SK-N-SH (cell line): ENCODE measurements at regions not wholly inside any gene's neighbourhood (a gene's known extent, or its start where the extent isn't known, plus 50 kb on each side); places are given as distances from the start of the nearest gene placed in this dataset.

Experiments used
- CTCF ChIA-PET: fragments of 300-600, 350-600 bp; formaldehyde crosslinking; extraction: SDS; loops from one replicate; lab custom pipeline; 2021; lab: Yijun Ruan, JAX
- POLR2A ChIA-PET: fragments of 350-600 bp; sonication (Branson Sonifier 250); formaldehyde crosslinking; extraction: SDS; loops from one replicate; lab custom pipeline; 2020; ENCODE audit warnings: antibody characterized with exemption, inconsistent platforms; lab: Yijun Ruan, JAX
- DNase-seq: peaks from one replicate; pipeline ENCODE4 v3.0.0; 2012
- H2AFZ ChIP-seq: fragments of 200-600 bp; sonication (generic); 2 replicates; pipeline ENCODE4 v1.8.1; 2016; ENCODE audit warnings: antibody characterized with exemption, mild to moderate bottlenecking, low read depth
- H3F3A ChIP-seq: fragments of 200-600 bp; sonication (generic); replicated peaks from 2 replicates; pipeline ENCODE3; 2016; ENCODE audit warnings: antibody characterized with exemption, mild to moderate bottlenecking; ENCODE audit not compliant: insufficient read depth
- H3K27ac ChIP-seq, 2 experiments: fragments of 200-500 bp in 1 of 2; fragments of 200-600 bp in 1 of 2; sonication (Bioruptor generic) in 1 of 2; sonication (generic), shearing (Covaris generic) in 1 of 2; 2 replicates each; pipeline versions ENCODE4 v1.5.1 to v1.6.1; 2014 to 2016; ENCODE audit warnings: low read depth in 2 of 2, inconsistent platforms in 1 of 2, low read length in 1 of 2, mild to moderate bottlenecking in 1 of 2, mixed read lengths in 1 of 2
- H3K27me3 ChIP-seq: fragments of 200-600 bp; sonication (generic), shearing (Covaris generic); 2 replicates; pipeline ENCODE4 v1.6.1; 2016; ENCODE audit warnings: mixed run types; ENCODE audit not compliant: insufficient read depth
- H3K36me3 ChIP-seq, 2 experiments: fragments of 200-500 bp in 1 of 2; fragments of 200-600 bp in 1 of 2; sonication (Bioruptor generic) in 1 of 2; sonication (generic) in 1 of 2; replicated peaks in 1 of 2; 2 replicates each; pipeline versions ENCODE3 to v1.5.1; 2014 to 2016; ENCODE audit warnings: low read length in 1 of 2, mild to moderate bottlenecking in 1 of 2; ENCODE audit not compliant: insufficient read depth in 2 of 2, control insufficient read depth in 1 of 2
- H3K4me1 ChIP-seq, 2 experiments: fragments of 200-500 bp in 1 of 2; fragments of 200-600 bp in 1 of 2; sonication (Bioruptor generic) in 1 of 2; sonication (generic), shearing (Covaris generic) in 1 of 2; 2 replicates each; pipeline versions ENCODE4 v1.5.1 to v1.6.1; 2014 to 2016; ENCODE audit warnings: low read depth in 1 of 2, low read length in 1 of 2, mixed run types in 1 of 2; ENCODE audit not compliant: insufficient read depth in 2 of 2, control insufficient read depth in 1 of 2
- H3K4me2 ChIP-seq: fragments of 200-600 bp; sonication (generic), shearing (Covaris generic); 2 replicates; pipeline ENCODE4 v1.6.1; 2017; ENCODE audit warnings: mixed run types
- H3K4me3 ChIP-seq, 2 experiments: fragments of 200-500 bp in 1 of 2; fragments of 200-600 bp in 1 of 2; sonication (Bioruptor generic) in 1 of 2; sonication (generic), shearing (Covaris generic) in 1 of 2; 2 replicates each; pipeline versions ENCODE4 v1.5.1 to v1.8.1; 2014 to 2016; ENCODE audit warnings: low read depth in 2 of 2, inconsistent platforms in 1 of 2, low read length in 1 of 2, mild to moderate bottlenecking in 1 of 2, mixed read lengths in 1 of 2, moderate library complexity in 1 of 2
- H3K79me2 ChIP-seq: fragments of 200-600 bp; sonication (generic); 2 replicates; pipeline ENCODE4 v1.8.1; 2017; ENCODE audit warnings: mild to moderate bottlenecking; ENCODE audit not compliant: insufficient read depth
- H3K9ac ChIP-seq: fragments of 200-600 bp; sonication (generic); 2 replicates; pipeline ENCODE4 v1.6.1; 2017; ENCODE audit warnings: mixed run types
- H3K9me2 ChIP-seq: fragments of 200-600 bp; sonication (generic); 2 replicates; pipeline ENCODE4 v1.6.1; 2017; ENCODE audit warnings: mixed run types
- H3K9me3 ChIP-seq: fragments of 200-600 bp; sonication (generic); 2 replicates; pipeline ENCODE4 v1.6.1; 2017; ENCODE audit warnings: mixed run types, mild to moderate bottlenecking, moderate library complexity
- H4K20me1 ChIP-seq: fragments of 200-600 bp; sonication (generic); 2 replicates; pipeline ENCODE4 v1.6.1; 2017; ENCODE audit warnings: mild to moderate bottlenecking, mixed run types; ENCODE audit not compliant: insufficient read depth
- CTCF ChIP-seq: fragments of 200-600 bp; sonication (generic); IDR thresholded peaks from 2 replicates; pipeline ENCODE4 v1.6.1; 2017; ENCODE audit warnings: antibody characterized with exemption, mild to moderate bottlenecking, moderate library complexity
- FOXM1 ChIP-seq: IDR thresholded peaks from 2 replicates; pipeline ENCODE4 v1.4.0; 2012; ENCODE audit warnings: low read depth, mild to moderate bottlenecking
- GABPA ChIP-seq: IDR thresholded peaks from 2 replicates; pipeline ENCODE4 v1.4.0; 2012; ENCODE audit warnings: low read depth, mild to moderate bottlenecking
- GATA2 ChIP-seq: sonication (generic); formaldehyde crosslinking; IDR thresholded peaks from 2 replicates; pipeline ENCODE4 v1.5.0; 2020; ENCODE audit warnings: mild to moderate bottlenecking, missing genetic modification reagents
- IRF3 ChIP-seq: fragments of 150-350 bp; IDR thresholded peaks from 2 replicates; pipeline ENCODE4 v1.6.1; 2016; ENCODE audit warnings: mild to moderate bottlenecking, low read depth, low read length
- MXI1 ChIP-seq: IDR thresholded peaks from 2 replicates; pipeline ENCODE4 v1.6.1; 2012; ENCODE audit warnings: mild to moderate bottlenecking, low read depth, low read length, improper control_type of control experiment
- RAD21 ChIP-seq: IDR thresholded peaks from 2 replicates; pipeline ENCODE4 v1.6.1; 2012; ENCODE audit warnings: mild to moderate bottlenecking, low read length
- RXRA ChIP-seq: IDR thresholded peaks from 2 replicates; pipeline ENCODE4 v1.4.0; 2012; ENCODE audit warnings: low read depth, mild to moderate bottlenecking, borderline replicate concordance
- SIN3A ChIP-seq: IDR thresholded peaks from 2 replicates; pipeline ENCODE4 v1.6.1; 2012; ENCODE audit warnings: low read depth, mild to moderate bottlenecking, low read length, moderate library complexity, borderline replicate concordance
- TCF12 ChIP-seq: IDR thresholded peaks from 2 replicates; pipeline ENCODE4 v1.4.0; 2012
- TEAD4 ChIP-seq: IDR thresholded peaks from 2 replicates; pipeline ENCODE4 v1.4.0; 2012; ENCODE audit warnings: mild to moderate bottlenecking, borderline replicate concordance; ENCODE audit not compliant: insufficient read depth
- USF1 ChIP-seq: IDR thresholded peaks from 2 replicates; pipeline ENCODE4 v1.4.0; 2012; ENCODE audit warnings: low read depth, borderline replicate concordance
- USF2 ChIP-seq: fragments of 150-350 bp; IDR thresholded peaks from 2 replicates; pipeline ENCODE4 v1.6.1; 2017; ENCODE audit warnings: antibody characterized with exemption, low read length, low read depth, borderline replicate concordance
- YY1 ChIP-seq: IDR thresholded peaks from 2 replicates; pipeline ENCODE4 v1.4.0; 2012; ENCODE audit warnings: low read depth, mild to moderate bottlenecking
- ZBTB33 ChIP-seq: IDR thresholded peaks from 2 replicates; pipeline ENCODE4 v1.4.0; 2012; ENCODE audit warnings: low read depth, borderline replicate concordance
- WGBS: methylation state at CpG from one replicate; pipeline ENCODE4 v1.1.6; 2017; ENCODE audit warnings: low lambda C conversion rate; 5-methylcytosine and 5-hydroxymethylcytosine counted together

GRCh38 chr5:114686356-114686755 is 324.5 kb downstream of the KCNN2 start:
- H2AFZ ChIP-seq = no peak overlapping the region
- H3K4me3 ChIP-seq = no peak overlapping the region
- TF ChIP-seq ZBTB33 (no peak), IRF3 (no peak), USF1 (no peak), GATA2 (no peak), USF2 (no peak), FOXM1 (no peak), CTCF (no peak), RAD21 (no peak), MXI1 (no peak), YY1 (no peak)
- no peaks in the 10 kb centered on the region for H3F3A ChIP-seq
- 0% methylated on average over 1 of the region's 1 CpG for WGBS
- no peak for DNase-seq
- ChIA-PET POLR2A (no interaction called here), CTCF (no interaction called here)
- no peaks in the 10 kb centered on the region for H4K20me1 ChIP-seq
- no peaks in the 10 kb centered on the region for H3K9me3 ChIP-seq
- H3K27ac ChIP-seq = no peak overlapping the region
- H3K27me3 ChIP-seq = no peaks in the 10 kb centered on the region
- no peaks in the 10 kb centered on the region for H3K36me3 ChIP-seq
- no peak overlapping the region for H3K4me2 ChIP-seq
- no peaks in the 10 kb centered on the region for H3K9me2 ChIP-seq
- H3K9ac ChIP-seq = no peak overlapping the region
- H3K4me1 ChIP-seq = no peaks in the 10 kb centered on the region
- H3K79me2 ChIP-seq = no peaks in the 10 kb centered on the region

- no peak overlapping the region for H3K4me3 ChIP-seq
- CTCF ChIA-PET = no interaction called here
- H3K9me2 ChIP-seq = no peaks in the 10 kb centered on the region
- H3K27ac ChIP-seq = no peak overlapping the region
- H3K4me1 ChIP-seq = no peaks in the 10 kb centered on the region
- TF ChIP-seq TEAD4 (no peak), SIN3A (no peak), RXRA (no peak), TCF12 (no peak), RAD21 (no peak), GABPA (no peak), FOXM1 (no peak)
- TF ChIP-seq, all 33 proteins: peak for 0
- Histone ChIP-seq H4K20me1 (no peaks in the 10 kb centered on the region), H3K9me3 (no peaks in the 10 kb centered on the region), H3K4me2 (no peak overlapping the region), H3K36me3 (no peaks in the 10 kb centered on the region), H3K79me2 (no peaks in the 10 kb centered on the region), H3F3A (no peaks in the 10 kb centered on the region), H2AFZ (no peak overlapping the region), H3K9ac (no peak overlapping the region), H3K27me3 (no peaks in the 10 kb centered on the region)
- POLR2A ChIA-PET = no interaction called here
- DNase-seq = no peak
- 5% methylated on average over 1 of the region's 1 CpG for WGBS
Measured at GRCh38 chr5:114678778-114679177, 316.9 kb downstream of the KCNN2 start.
